ENCODE measurements at regions not wholly inside any gene's neighbourhood (a gene's known extent, or its start where the extent isn't known, plus 50 kb on each side); places are given as distances from the start of the nearest gene placed in this dataset.

GRCh38 chr21:24127651-24128050, 1479.6 kb downstream of the MRPL39 start:
- DNase-seq (ENCODE audit: low spot score) = no peak
- Histone ChIP-seq H3K4me1 (ENCODE audit: insufficient read depth, poor library complexity, severe bottlenecking) (no peaks in the 10 kb centered on the region), H3K9me3 (ENCODE audit: severe bottlenecking) (no peaks in the 10 kb centered on the region), H3K27ac (ENCODE audit: poor library complexity, severe bottlenecking) (no peak overlapping the region), H3K36me3 (ENCODE audit: low read depth) (no peaks in the 10 kb centered on the region), H3K4me3 (ENCODE audit: severe bottlenecking) (no peak overlapping the region), H3K27me3 (ENCODE audit: insufficient read depth, poor library complexity, severe bottlenecking) (peaks cover 12% of the 10 kb centered on the region)
- no peak for ATAC-seq (ENCODE audit: low read depth)
- TF ChIP-seq, protein P1, sequence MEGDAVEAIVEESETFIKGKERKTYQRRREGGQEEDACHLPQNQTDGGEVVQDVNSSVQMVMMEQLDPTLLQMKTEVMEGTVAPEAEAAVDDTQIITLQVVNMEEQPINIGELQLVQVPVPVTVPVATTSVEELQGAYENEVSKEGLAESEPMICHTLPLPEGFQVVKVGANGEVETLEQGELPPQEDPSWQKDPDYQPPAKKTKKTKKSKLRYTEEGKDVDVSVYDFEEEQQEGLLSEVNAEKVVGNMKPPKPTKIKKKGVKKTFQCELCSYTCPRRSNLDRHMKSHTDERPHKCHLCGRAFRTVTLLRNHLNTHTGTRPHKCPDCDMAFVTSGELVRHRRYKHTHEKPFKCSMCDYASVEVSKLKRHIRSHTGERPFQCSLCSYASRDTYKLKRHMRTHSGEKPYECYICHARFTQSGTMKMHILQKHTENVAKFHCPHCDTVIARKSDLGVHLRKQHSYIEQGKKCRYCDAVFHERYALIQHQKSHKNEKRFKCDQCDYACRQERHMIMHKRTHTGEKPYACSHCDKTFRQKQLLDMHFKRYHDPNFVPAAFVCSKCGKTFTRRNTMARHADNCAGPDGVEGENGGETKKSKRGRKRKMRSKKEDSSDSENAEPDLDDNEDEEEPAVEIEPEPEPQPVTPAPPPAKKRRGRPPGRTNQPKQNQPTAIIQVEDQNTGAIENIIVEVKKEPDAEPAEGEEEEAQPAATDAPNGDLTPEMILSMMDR (IDR thresholded peaks at IDR 0.05; ENCODE audit: poor library complexity, severe bottlenecking) = no peak

- Histone ChIP-seq H3K4me1 (ENCODE audit: insufficient read depth, poor library complexity, severe bottlenecking) (no peaks in the 10 kb centered on the region), H3K9me3 (ENCODE audit: severe bottlenecking) (no peaks in the 10 kb centered on the region), H3K36me3 (ENCODE audit: low read depth) (no peaks in the 10 kb centered on the region), H3K27ac (ENCODE audit: poor library complexity, severe bottlenecking) (no peak overlapping the region), H3K4me3 (ENCODE audit: severe bottlenecking) (no peak overlapping the region), H3K27me3 (ENCODE audit: insufficient read depth, poor library complexity, severe bottlenecking) (peaks cover 12% of the 10 kb centered on the region)
- TF ChIP-seq, protein P1 (IDR thresholded peaks at IDR 0.05; ENCODE audit: poor library complexity, severe bottlenecking) = no peak
- ATAC-seq (ENCODE audit: low read depth) (no peak), DNase-seq (ENCODE audit: low spot score) (no peak)
Observed at GRCh38 chr21:24123785-24124184, 1483.5 kb downstream of the MRPL39 start.

DNA sequence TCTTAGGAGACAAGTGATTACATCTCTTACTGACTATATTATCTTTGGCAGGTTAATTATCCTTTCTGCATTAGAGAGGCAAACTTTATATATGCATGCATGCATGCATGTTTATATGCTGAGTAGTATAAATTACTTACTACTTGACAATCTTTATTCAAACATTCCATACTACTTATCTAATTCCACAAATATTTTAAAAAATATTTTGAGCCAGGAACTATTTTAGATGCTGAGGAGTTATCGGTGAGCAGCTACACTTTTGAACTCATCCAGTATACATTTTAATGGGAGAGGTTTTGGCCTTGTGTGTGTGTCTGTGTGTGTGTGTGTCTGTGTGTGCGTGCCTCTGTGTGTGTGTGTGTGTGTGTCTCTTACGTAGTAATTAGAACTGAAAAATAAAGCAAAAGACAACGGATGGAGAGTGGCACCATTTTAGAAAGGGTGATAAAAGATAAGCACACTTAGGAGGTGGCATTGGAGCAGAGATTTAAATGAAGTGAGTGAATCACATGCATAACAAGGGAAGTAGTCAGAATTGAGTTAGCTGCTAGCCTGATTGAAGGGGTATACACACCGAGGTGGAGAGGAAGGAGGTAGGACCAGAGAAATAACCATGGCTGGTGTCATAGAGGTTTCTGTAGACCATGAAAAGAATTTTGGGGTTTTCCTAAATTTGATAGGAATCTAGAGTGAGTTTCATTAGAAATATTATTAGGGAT, 1488.4 kb downstream of the MRPL39 start:
- H3K27ac ChIP-seq (ENCODE audit: poor library complexity, severe bottlenecking) = no peak overlapping the region
- TF ChIP-seq, protein P1 (IDR thresholded peaks at IDR 0.05; ENCODE audit: poor library complexity, severe bottlenecking) = no peak
- peaks cover 14% of the 10 kb centered on the region for H3K27me3 ChIP-seq (ENCODE audit: insufficient read depth, poor library complexity, severe bottlenecking)

DNA sequence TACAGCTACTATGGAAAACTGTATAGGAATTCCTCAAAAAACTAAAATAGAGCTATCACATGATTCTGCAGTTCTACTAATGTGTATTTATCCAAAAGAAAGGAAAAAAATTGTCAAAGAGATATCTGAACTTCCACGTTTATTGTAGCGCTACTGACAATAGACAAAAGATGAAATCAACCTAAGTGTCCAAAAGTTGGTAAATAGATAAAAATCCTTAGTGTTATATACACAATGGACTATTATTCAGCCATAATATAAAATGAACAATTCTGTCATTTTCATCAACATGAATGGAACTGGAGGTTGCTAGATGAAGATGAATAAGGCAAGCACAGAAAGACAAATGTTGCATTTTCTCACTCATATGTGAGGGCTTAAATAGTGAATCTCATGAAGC, 1492.1 kb downstream of the MRPL39 start:
- Histone ChIP-seq H3K4me3 (ENCODE audit: severe bottlenecking) (no peak overlapping the region), H3K36me3 (ENCODE audit: low read depth) (no peaks in the 10 kb centered on the region), H3K27me3 (ENCODE audit: insufficient read depth, poor library complexity, severe bottlenecking) (peaks cover 14% of the 10 kb centered on the region), H3K9me3 (ENCODE audit: severe bottlenecking) (no peaks in the 10 kb centered on the region), H3K4me1 (ENCODE audit: insufficient read depth, poor library complexity, severe bottlenecking) (no peaks in the 10 kb centered on the region), H3K27ac (ENCODE audit: poor library complexity, severe bottlenecking) (no peak overlapping the region)
- no peak for DNase-seq (ENCODE audit: low spot score)
- no peak for ATAC-seq (ENCODE audit: low read depth)
- TF ChIP-seq, protein P1 (IDR thresholded peaks at IDR 0.05; ENCODE audit: poor library complexity, severe bottlenecking) = no peak

More for the DNA sequence above, 1488.4 kb downstream of the MRPL39 start:
- ATAC-seq (ENCODE audit: low read depth) = no peak
- DNase-seq (ENCODE audit: low spot score) = no peak
- Histone ChIP-seq H3K4me1 (ENCODE audit: insufficient read depth, poor library complexity, severe bottlenecking) (no peaks in the 10 kb centered on the region), H3K4me3 (ENCODE audit: severe bottlenecking) (no peak overlapping the region), H3K9me3 (ENCODE audit: severe bottlenecking) (no peaks in the 10 kb centered on the region), H3K36me3 (ENCODE audit: low read depth) (no peaks in the 10 kb centered on the region)

- Histone ChIP-seq H3K36me3 (ENCODE audit: low read depth) (no peaks in the 10 kb centered on the region), H3K27ac (ENCODE audit: poor library complexity, severe bottlenecking) (no peak overlapping the region), H3K9me3 (ENCODE audit: severe bottlenecking) (no peaks in the 10 kb centered on the region), H3K4me1 (ENCODE audit: insufficient read depth, poor library complexity, severe bottlenecking) (no peaks in the 10 kb centered on the region), H3K27me3 (ENCODE audit: insufficient read depth, poor library complexity, severe bottlenecking) (peaks cover 29% of the 10 kb centered on the region), H3K4me3 (ENCODE audit: severe bottlenecking) (no peak overlapping the region)
- no peak for ATAC-seq (ENCODE audit: low read depth)
- TF ChIP-seq, protein P1 (IDR thresholded peaks at IDR 0.05; ENCODE audit: poor library complexity, severe bottlenecking) = no peak
- no peak for DNase-seq (ENCODE audit: low spot score)
Observed at GRCh38 chr21:24112020-24112419, 1495.3 kb downstream of the MRPL39 start.

Data from RWPE2 (cell line).